K562 (cell line): ENCODE measurements at regions not wholly inside any gene's neighbourhood (a gene's known extent, or its start where the extent isn't known, plus 50 kb on each side); places are given as distances from the start of the nearest gene placed in this dataset.

ENCODE experiments used
- ATAC-seq: fragments of 200-7000 bp; cut with Tn5 transposase; 3 replicates; pipeline ENCODE4 v1.9.1; 2020; ENCODE audit warnings: moderate library complexity
- BruUV-seq: library from RNA; stranded (reverse); fragments of 400-500 nt; replicated peaks from 2 replicates; lab custom pipeline; 2021; lab: Mats Ljungman, UMichigan
- CTCF ChIA-PET: fragments of 300-600 bp; formaldehyde crosslinking; extraction: SDS; loops from one replicate; lab custom pipeline; 2021; ENCODE audit warnings: low intra/inter-chr PET ratio; lab: Yijun Ruan, JAX
- POLR2A ChIA-PET: fragments of 300-600, 350-650 bp; sonication (Branson Sonifier 250); formaldehyde crosslinking; extraction: SDS; loops from one replicate; lab custom pipeline; 2021; ENCODE audit warnings: antibody characterized with exemption, inconsistent platforms; lab: Yijun Ruan, JAX
- DNase-seq, 4 experiments: peaks; one replicate each; pipeline versions ENCODE4 v3.0.0 to v3.0.0-alpha.2; 2011 to 2018; ENCODE audit warnings: low spot score in 3 of 4, mixed read lengths in 3 of 4; ENCODE audit errors: extremely low read depth in 1 of 4
- FAIRE-seq: peaks from 2 replicates; lab custom pipeline; 2011; peaks lifted over from hg19 to GRCh38; lab: Jason Lieb, UNC
- H2AFZ ChIP-seq: 2 replicates; pipeline ENCODE4 v1.6.0; 2011; ENCODE audit warnings: low read depth, low read length, control low read depth, inconsistent platforms
- H3K27ac ChIP-seq: fragments of 200-600 bp; 3 replicates; pipeline ENCODE4 v1.8.0; 2011; ENCODE audit warnings: low read depth, mild to moderate bottlenecking, control low read depth, inconsistent platforms, low read length, moderate library complexity, mixed read lengths; ENCODE audit errors: extremely low read depth
- H3K27me3 ChIP-seq, 2 experiments: fragments of 300-600 bp in 1 of 2; 2 replicates in 1 of 2; 3 replicates in 1 of 2; pipeline versions ENCODE4 v1.6.0 to v1.8.0; 2011; ENCODE audit warnings: inconsistent platforms in 2 of 2, low read length in 2 of 2, mild to moderate bottlenecking in 1 of 2, mixed read lengths in 1 of 2, moderate library complexity in 1 of 2; ENCODE audit not compliant: control insufficient read depth in 2 of 2, insufficient read depth in 2 of 2
- H3K36me3 ChIP-seq: fragments of 300-600 bp; 3 replicates; pipeline ENCODE4 v1.8.0; 2011; ENCODE audit warnings: mild to moderate bottlenecking, low read length, inconsistent platforms; ENCODE audit not compliant: control insufficient read depth, insufficient read depth
- H3K4me1 ChIP-seq, 2 experiments: fragments of 200-600 bp in 1 of 2; replicated peaks in 1 of 2; 2 replicates in 1 of 2; 3 replicates in 1 of 2; pipeline versions ENCODE4 v1.5.1 to v1.8.0; 2011; ENCODE audit warnings: inconsistent platforms in 2 of 2, low read length in 2 of 2, mild to moderate bottlenecking in 1 of 2, mixed read lengths in 1 of 2, moderate library complexity in 1 of 2; ENCODE audit not compliant: control insufficient read depth in 2 of 2, insufficient read depth in 2 of 2
- H3K4me2 ChIP-seq: 2 replicates; pipeline ENCODE4 v1.6.1; 2011; ENCODE audit warnings: low read length, control low read depth, inconsistent platforms, mixed read lengths; ENCODE audit not compliant: insufficient read depth
- H3K4me3 ChIP-seq: fragments of 200-600 bp; sonication (generic), shearing (Covaris generic); 2 replicates; pipeline ENCODE4 v1.5.1; 2016; ENCODE audit warnings: control low read depth, inconsistent platforms
- H3K79me2 ChIP-seq: fragments of 200-600 bp; 3 replicates; pipeline ENCODE4 v1.8.0; 2011; ENCODE audit warnings: low read length, inconsistent platforms; ENCODE audit not compliant: control insufficient read depth, insufficient read depth
- H3K9ac ChIP-seq, 2 experiments: 2 replicates each; pipeline versions ENCODE4 v1.6.0 to v1.6.1; 2011; ENCODE audit warnings: low read depth in 2 of 2, low read length in 2 of 2, control low read depth in 1 of 2, inconsistent platforms in 1 of 2, mild to moderate bottlenecking in 1 of 2, mixed read lengths in 1 of 2; ENCODE audit not compliant: insufficient read depth in 1 of 2
- H3K9me1 ChIP-seq: one replicate; pipeline ENCODE4 v1.6.0; 2011; ENCODE audit warnings: inconsistent platforms, mild to moderate bottlenecking, low read length, moderate library complexity; ENCODE audit not compliant: control insufficient read depth, insufficient read depth
- H3K9me3 ChIP-seq: replicated peaks from 2 replicates; pipeline ENCODE4 v1.5.1; 2011; ENCODE audit warnings: low read depth, low read length, inconsistent platforms; ENCODE audit not compliant: control insufficient read depth, insufficient read depth
- H4K20me1 ChIP-seq: replicated peaks from 2 replicates; pipeline ENCODE4 v1.6.1; 2011; ENCODE audit warnings: low read length, inconsistent platforms, mixed read lengths; ENCODE audit not compliant: control insufficient read depth, insufficient read depth
- ETV5 ChIP-seq: sonication (generic); formaldehyde crosslinking; IDR thresholded peaks from 2 replicates; pipeline ENCODE4 v1.4.0; 2020; ENCODE audit warnings: low read depth, mild to moderate bottlenecking, missing genetic modification reagents
- MYC ChIP-seq, 2 experiments: fragments of 250-450 bp in 1 of 2; sonication (Bioruptor Pico) in 1 of 2; IDR thresholded peaks; 2 replicates each; pipeline versions ENCODE4 v1.5.1 to v1.6.1; 2012 to 2021; ENCODE audit warnings: low read depth in 2 of 2, borderline replicate concordance in 1 of 2, improper control_type of control experiment in 1 of 2, low read length in 1 of 2, mild to moderate bottlenecking in 1 of 2, moderate library complexity in 1 of 2
- NCOA2 ChIP-seq, 2 experiments: fragments of 450-650 bp; IDR thresholded peaks; 2 replicates each; pipeline ENCODE4 v1.6.1; 2018; ENCODE audit warnings: mild to moderate bottlenecking in 2 of 2, moderate library complexity in 1 of 2; ENCODE audit not compliant: partially characterized antibody in 2 of 2
- WGBS: fragments of 100-300 bp; shearing (Covaris generic); methylation state at CpG from one replicate; pipeline ENCODE4 v1.1.6; 2016; ENCODE audit warnings: low coverage, mixed read lengths; ENCODE audit not compliant: insufficient coverage; ENCODE audit errors: missing lambda C conversion rate; 5-methylcytosine and 5-hydroxymethylcytosine counted together
- in situ Hi-C: fragments of 300-500 bp; cut with MboI; formaldehyde crosslinking; loops from 4 replicates; pipeline ENCODE4 v1.15.0; 2018; ENCODE audit warnings: inconsistent platforms, mixed read lengths
- intact Hi-C: fragments of 100-400 bp; cut with micrococcal nuclease; formaldehyde crosslinking; loops from 2 replicates; pipeline ENCODE4 v1.14.2; 2022

- no peaks in the 10 kb centered on the region for H3K9me1 ChIP-seq
- TF ChIP-seq MYC (IDR thresholded peaks at IDR 0.05; ENCODE audit: low read depth, low read length) (no peak), MYC (CRISPR knock-in tag; IDR thresholded peaks at IDR 0.05; ENCODE audit: borderline replicate concordance, low read depth) (no peak), ETV5 (CRISPR knock-in tag) (no peak), NCOA2 (IDR thresholded peaks at IDR 0.05; ENCODE audit: partially characterized antibody in 2 of 2) (no peak)
- no peak for ATAC-seq
- H3K4me3 ChIP-seq = no peak overlapping the region
- POLR2A ChIA-PET = interaction anchor here (1.0 kb wide), 1 partner anchor 27 kb away, joined by 3 read pairs; no protein-coding TSS in a partner anchor
- no TSS peak for BruUV-seq
- in situ Hi-C loops (no loop called here), intact Hi-C loops (loop anchor here (5.0 to 10.0 kb wide), 2 partner anchors 310 to 743 kb away; no protein-coding TSS in a partner anchor)
- H3K9me3 ChIP-seq = no peaks in the 10 kb centered on the region
- peaks cover 4 to 6% of the 10 kb centered on the region in 2 experiments; a peak in 3 of 5 replicates for H3K27me3 ChIP-seq
- H2AFZ ChIP-seq = no peak overlapping the region
- no peak overlapping the region for H3K27ac ChIP-seq
- H3K36me3 ChIP-seq = no peaks in the 10 kb centered on the region
- H3K4me2 ChIP-seq = no peak overlapping the region
- DNase-seq = no peak
- H3K79me2 ChIP-seq = no peaks in the 10 kb centered on the region
- no peaks in the 10 kb centered on the region for H3K4me1 ChIP-seq
- H4K20me1 ChIP-seq = no peaks in the 10 kb centered on the region
- WGBS = 0% methylated on average over 2 of the region's 2 CpGs
- H3K9ac ChIP-seq = no peak overlapping the region
- FAIRE-seq = no peak
- CTCF ChIA-PET = interaction anchor here (0.7 kb wide), 1 partner anchor 742 kb away, joined by 3 read pairs; no protein-coding TSS in a partner anchor
These were observed 82.7 kb upstream of the CALN1 start for GRCh38 chr7:72494807-72495206.
